ENCODE measurements at regions not wholly inside any gene's neighbourhood (a gene's known extent, or its start where the extent isn't known, plus 50 kb on each side); places are given as distances from the start of the nearest gene placed in this dataset.

GRCh38 chr5:143562935-143563334 is 159.4 kb upstream of the NR3C1 start:
- TF ChIP-seq EZH2 (IDR thresholded peaks at IDR 0.05) (no peak), POLR2AphosphoS5 (IDR thresholded peaks at IDR 0.05; ENCODE audit: borderline replicate concordance, low read depth, low read length) (no peak), FOXP2 (optimal IDR thresholded peaks at IDR 0.05; ENCODE audit: control extremely low read depth, extremely low read length, insufficient read depth) (no peak)

Measured in SK-N-MC (cell line).